Right lobe of liver (tissue), 4 donors: ENCODE measurements at regions not wholly inside any gene's neighbourhood (a gene's known extent, or its start where the extent isn't known, plus 50 kb on each side); places are given as distances from the start of the nearest gene placed in this dataset.

Experiments
- POLR2A ChIP-seq: fragments of 450-650 bp; IDR thresholded peaks from one replicate; pipeline ENCODE4 v1.6.1; 2017; ENCODE audit warnings: antibody characterized with exemption, mild to moderate bottlenecking
- TF ChIP-seq, protein P1 (sequence below), 4 donors: fragments of 200-600 bp in 3 of 4; fragments of 450-650 bp in 1 of 4; IDR thresholded peaks; one replicate each; pipeline versions ENCODE4 v1.5.1 to v1.8.0; 2016 to 2022; ENCODE audit warnings: antibody characterized with exemption in 4 of 4, mild to moderate bottlenecking in 2 of 4
- donor health status: DM: no; HTN: no; CAD: no.
- donor health status: DM: no; HTN: no; CAD: no.
- donor health status: DM: no; HTN: yes; CAD: no.

DNA sequence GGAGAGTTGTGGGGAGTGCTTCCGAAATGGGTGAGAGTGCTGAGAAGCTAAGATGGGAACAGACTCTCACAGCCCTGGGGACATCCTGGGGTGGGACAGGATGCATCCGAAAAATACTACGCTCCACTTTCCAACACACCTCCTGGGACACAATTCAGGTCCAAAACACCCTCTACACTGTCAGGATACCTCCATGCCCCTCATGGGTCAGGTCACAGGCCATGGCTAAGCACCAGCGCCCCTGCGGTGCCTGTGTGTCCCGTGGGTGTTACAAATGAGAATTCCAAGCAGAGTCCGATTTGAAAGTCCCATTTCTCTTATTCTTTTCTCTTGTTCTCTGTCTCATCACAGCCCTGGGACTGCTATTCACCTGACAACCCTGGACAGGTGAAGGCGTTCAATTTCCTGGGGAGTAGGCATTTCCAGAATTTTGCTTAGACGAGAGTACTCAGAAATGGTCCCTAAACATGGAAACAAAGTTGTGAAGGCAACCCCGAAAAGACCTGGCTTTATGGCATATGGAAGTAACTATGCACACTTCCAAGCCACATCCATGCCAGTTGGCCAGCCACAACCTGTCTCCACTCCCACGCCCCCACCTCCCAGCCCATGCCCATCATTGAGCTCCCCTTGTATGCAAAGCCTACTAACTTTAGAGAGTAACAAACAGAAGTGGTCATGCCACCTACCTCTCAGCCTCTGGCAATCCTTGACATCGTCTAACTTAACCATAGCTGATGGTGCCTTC, 87.9 kb upstream of the ZNF507 start:
- TF ChIP-seq, protein P1, sequence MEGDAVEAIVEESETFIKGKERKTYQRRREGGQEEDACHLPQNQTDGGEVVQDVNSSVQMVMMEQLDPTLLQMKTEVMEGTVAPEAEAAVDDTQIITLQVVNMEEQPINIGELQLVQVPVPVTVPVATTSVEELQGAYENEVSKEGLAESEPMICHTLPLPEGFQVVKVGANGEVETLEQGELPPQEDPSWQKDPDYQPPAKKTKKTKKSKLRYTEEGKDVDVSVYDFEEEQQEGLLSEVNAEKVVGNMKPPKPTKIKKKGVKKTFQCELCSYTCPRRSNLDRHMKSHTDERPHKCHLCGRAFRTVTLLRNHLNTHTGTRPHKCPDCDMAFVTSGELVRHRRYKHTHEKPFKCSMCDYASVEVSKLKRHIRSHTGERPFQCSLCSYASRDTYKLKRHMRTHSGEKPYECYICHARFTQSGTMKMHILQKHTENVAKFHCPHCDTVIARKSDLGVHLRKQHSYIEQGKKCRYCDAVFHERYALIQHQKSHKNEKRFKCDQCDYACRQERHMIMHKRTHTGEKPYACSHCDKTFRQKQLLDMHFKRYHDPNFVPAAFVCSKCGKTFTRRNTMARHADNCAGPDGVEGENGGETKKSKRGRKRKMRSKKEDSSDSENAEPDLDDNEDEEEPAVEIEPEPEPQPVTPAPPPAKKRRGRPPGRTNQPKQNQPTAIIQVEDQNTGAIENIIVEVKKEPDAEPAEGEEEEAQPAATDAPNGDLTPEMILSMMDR (IDR thresholded peaks at IDR 0.05): no peak
- TF ChIP-seq POLR2A: no peak
